Brain pericyte (primary cell): ENCODE measurements at regions not wholly inside any gene's neighbourhood (a gene's known extent, or its start where the extent isn't known, plus 50 kb on each side); places are given as distances from the start of the nearest gene placed in this dataset.
A peak's percentile ranks its signal among the peaks of the same experiment; 100 is the strongest.

Experiments used
- DNase-seq: peaks from one replicate; pipeline ENCODE4 v3.0.0-alpha.2; 2012; ENCODE audit warnings: low read depth, low spot score

- no peak for DNase-seq
Measured at GRCh38 chr3:144141496-144141895, 169.9 kb downstream of the DIPK2A start.

DNA sequence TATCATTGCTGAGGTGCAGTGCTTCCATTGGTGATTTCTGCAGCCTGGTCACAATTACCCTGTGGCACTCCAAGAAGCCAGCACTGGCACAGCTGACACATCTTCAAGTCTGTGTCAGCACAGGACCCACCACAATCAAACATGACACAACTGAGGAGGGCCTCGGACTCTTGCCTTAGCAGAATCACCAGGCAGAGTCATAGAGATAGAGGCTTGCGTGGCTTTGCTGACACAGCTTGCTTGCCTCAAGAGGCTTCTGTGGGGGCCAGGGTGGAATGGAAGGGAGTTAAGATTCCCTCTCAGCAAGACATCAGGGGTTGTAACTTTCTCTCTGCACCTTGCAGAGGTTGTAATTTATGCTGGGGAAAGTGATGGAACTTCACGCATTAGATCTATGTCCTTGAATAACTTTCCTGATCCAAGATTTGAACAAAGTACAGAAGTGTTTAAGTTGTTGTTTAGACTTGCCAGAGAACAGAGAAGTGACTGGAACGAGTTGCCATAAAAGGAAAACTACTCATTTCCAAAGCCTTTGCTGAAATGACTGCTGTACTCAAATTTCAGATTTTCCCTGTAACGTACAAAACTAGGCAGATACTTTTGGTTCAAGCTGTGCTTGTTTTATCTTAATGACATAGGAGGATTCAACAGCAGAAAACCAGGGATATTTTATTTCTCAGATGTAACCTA is 170.7 kb downstream of the DIPK2A start:
- DNase-seq, result peak; percentile 18

DNA sequence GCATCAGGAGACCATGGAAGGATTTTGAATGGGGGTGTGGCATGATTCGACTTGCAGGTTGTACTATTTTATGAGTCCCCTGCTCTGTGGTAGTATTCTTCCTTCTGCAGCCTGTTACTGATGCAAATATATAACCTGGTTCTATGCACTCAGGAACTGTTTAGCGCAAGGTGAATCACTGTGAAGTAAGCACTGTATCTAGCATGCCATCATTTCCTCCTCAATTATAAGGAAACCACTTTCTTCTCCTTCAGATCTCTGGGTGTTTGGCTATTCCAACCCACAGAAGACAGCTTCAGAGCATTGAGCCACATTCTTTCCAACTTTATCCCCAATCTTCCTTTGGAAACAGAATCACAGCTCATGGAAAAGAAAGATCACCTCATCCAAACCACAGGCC is 176.7 kb downstream of the DIPK2A start:
- DNase-seq, result no peak

GRCh38 chr3:144151983-144152382 is 180.4 kb downstream of the DIPK2A start:
- DNase-seq, result no peak

- no peak for DNase-seq
Measured at GRCh38 chr3:144160627-144161026, 189.0 kb downstream of the DIPK2A start.

DNA sequence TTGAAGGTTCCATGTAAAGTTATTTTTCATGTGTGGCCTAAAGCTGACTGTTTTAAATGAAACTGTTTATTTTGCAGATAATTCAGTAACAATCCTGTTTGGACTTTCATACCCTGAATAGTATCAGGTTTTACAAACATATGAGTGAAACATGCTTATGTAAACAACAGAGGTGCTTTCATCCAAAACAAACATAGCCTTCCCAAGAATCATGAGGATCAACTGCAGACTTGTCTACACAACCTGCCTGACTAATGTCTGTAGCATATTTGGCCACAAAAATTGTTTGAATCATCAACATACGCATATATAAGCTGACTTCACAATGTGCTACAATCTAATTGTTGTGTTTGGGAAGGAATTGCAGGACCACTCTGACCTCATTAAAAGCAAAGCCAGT is 190.4 kb downstream of the DIPK2A start:
- peak; percentile 68 for DNase-seq

DNA sequence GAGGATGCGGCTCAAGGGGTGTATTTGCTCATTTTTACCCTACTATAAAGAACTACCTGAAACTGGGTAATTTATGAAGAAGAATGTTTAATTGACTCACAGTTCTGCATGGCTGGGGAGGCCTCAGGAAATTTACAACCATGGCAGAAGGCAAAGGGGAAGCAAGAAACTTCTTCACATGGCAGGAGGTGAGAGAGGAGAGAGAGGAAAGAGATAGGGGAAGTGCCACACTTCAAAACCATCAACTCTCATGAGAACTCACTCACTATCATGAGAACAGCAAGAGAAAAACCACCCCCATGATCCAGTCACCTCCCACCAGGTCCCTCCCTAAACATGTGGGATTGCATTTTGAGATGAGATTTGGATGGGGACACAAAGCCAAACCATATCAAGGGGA is 192.7 kb downstream of the DIPK2A start:
- DNase-seq, result no peak

- DNase-seq, result no peak
Measured at GRCh38 chr3:144165482-144165881, 193.9 kb downstream of the DIPK2A start.

DNA sequence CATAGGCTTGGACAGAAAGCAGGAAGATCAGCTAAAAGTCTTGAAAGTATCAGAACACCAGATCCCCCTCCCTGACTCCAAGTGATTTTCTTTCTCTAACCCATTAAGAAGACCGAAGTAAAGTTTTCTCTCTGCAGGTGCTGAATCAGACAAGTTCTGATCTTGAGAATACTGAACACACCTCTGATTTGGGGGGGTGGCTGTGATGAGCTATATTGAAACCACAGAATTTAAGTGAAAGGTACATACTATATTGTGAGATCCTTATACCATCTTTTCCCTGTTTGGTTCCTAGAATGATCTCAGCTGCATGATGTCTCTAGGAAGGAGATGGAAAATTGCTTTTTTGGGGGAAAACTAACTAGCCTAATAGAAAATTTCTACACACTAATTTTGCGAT is 196.0 kb downstream of the DIPK2A start:
- DNase-seq, result no peak

DNA sequence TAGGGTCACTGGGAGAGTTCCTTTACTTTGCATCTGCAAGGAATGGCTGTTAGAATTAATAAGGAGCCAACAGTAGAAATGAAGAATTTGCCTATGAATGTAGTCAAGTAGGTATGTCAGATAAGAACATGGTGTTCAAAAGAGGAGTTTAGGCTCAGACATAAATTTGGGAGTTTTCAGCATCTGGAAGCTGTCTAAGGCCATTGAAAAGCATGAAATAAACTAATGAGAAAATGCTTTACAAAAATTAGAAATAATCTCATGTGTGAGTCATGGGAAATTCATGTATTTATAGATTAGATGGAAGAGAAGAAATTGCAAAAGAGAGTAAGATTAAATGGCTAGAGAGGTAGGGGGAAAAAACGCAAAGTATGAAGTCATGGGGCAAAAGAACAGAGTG is 201.9 kb downstream of the DIPK2A start:
- no peak for DNase-seq

DNA sequence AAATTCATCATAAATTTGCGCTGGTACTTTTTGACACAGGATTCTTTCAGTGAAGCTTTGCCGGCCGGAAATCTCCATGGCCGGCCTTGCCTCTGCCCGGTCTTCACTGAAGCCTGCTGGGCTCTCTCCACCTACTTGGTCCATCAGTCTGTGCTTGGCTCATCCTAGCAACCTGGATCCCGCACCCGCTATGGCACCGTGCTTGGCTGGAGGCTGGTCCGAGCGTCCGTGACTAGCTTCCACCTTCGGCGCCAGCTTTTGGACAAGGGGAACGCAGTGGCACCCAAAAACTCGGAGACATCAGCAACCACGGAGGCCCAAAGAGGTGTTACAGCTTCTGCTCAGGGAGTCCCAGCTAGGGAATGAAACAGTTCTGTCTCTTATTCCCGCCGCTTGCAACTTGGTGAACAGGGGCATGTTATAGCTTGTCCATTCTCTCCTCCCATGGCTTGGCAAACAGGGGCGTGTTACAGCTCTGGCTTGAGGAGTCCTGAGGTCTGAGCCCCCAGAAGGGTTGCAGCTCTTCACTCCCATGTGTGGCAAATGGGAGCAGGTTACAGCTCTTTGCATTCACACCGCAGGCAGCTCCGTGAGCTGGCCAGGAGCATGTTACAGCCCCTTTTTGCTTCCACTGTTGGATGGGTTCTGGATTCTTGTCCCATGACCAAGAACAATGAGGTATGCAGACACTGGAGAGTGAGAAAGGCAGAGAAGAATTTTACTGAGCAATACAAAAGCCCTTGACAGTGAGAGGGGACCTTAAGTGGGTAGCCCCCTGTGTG is 204.2 kb downstream of the DIPK2A start:
- no peak for DNase-seq

DNA sequence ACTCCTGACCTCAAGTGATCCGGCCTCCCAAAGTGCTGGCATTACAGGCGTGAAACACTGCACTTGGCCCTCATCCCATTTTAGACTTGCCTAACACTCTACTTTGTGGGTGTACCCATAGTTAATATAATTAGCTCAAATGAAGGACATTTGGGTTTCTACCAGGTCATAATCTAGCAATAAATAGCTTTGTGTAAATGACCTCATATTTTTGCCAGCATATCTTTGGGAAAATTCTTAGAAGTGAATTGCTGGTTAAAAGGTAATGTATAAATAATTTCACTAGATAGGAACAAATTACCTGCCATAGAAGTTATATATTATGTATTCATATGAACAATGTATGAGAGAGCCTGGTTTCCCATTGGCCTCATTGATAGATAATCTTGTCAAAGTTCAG is 206.0 kb downstream of the DIPK2A start:
- DNase-seq, result no peak

GRCh38 chr3:144178607-144179006 is 207.0 kb downstream of the DIPK2A start:
- no peak for DNase-seq

GRCh38 chr3:144181062-144181461 is 209.4 kb downstream of the DIPK2A start:
- DNase-seq, result no peak

- no peak for DNase-seq
Measured at GRCh38 chr3:144182501-144182900, 210.9 kb downstream of the DIPK2A start.

GRCh38 chr3:144185276-144185675 is 213.7 kb downstream of the DIPK2A start:
- DNase-seq, result no peak

DNA sequence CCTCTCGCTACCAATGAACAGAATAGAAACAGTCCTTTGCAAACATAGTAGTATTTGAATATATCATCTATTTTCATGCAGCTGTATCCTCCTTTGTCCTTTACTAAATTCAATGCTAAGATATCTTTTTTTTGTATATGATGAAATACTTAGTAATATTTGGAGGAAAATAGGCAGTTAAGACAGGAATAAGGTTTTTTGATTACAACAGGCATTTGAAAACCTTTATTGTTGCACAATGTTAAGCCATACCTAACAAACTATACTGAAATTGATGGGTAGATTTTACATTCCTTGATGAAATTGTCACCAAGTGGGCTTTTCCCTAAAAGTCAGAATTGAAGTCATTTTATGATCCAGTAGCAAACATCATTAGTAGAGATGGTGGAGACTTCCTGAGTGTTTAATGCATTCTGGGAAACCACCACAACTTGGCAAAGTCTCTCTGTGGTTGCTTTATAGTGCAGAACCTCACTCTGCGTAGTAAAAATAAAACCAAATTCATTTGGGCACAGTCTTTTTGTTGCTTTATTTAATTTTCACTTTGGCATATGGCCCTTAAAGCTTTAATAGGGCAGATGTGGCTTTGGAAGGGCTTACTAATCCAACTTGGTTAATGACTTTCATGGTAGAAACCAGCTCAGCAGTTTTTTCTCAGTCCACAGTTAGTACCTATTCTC is 216.0 kb downstream of the DIPK2A start:
- DNase-seq, result no peak

GRCh38 chr3:144189044-144189443 is 217.4 kb downstream of the DIPK2A start:
- no peak for DNase-seq

- DNase-seq, result no peak
Measured at GRCh38 chr3:144197116-144197515, 225.5 kb downstream of the DIPK2A start.

DNA sequence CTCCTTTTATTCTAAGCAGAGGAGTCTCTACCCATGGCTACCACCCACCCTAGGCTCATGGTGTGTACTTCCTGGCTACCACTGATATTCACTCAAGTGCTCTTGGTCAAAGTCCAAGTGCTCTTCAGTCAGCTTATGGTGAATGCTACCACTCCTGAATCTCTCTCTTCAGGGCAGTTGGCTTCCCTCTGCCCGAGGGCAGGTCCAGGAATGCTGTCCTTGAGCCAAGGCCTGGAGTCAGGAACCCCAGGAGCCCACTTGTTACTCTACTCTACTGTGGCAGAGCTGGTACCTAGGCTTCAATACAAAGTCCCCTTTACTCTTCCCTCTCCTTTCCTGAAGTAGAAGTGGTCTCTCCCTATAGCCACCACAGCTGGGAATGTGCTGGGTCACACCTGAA is 226.0 kb downstream of the DIPK2A start:
- DNase-seq, result no peak

DNA sequence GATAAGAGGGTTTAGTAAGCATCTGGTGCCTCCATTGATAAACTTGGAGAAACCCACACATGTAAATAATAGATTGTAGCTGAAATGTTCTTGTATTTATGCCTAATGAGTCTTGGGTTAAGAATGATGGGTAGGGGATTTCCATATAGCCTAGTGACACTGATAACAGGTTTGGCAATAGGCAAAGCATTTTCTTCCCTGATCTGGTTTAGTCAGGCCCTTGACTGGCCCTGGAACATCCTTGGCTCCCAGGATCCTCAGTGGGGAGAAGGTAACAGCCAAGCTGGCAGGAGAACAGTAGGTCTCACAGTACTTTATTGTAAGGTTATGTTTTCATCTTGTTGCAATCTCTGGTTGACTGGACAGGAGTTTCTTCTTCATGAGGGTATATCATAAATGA is 228.4 kb downstream of the DIPK2A start:
- no peak for DNase-seq

GRCh38 chr3:144200466-144200865 is 228.8 kb downstream of the DIPK2A start:
- no peak for DNase-seq

GRCh38 chr3:144221761-144222160 is 250.1 kb downstream of the DIPK2A start:
- no peak for DNase-seq
